GM18870 (cell line): ENCODE measurements at regions not wholly inside any gene's neighbourhood (a gene's known extent, or its start where the extent isn't known, plus 50 kb on each side); places are given as distances from the start of the nearest gene placed in this dataset.
"Not testable (repeated sequence)": the region's sequence is repeated elsewhere in the genome, so short reads cannot be mapped to it uniquely, and the experiment has no call there.

Experiments used
- ATAC-seq: cut with Tn5 transposase; IDR thresholded peaks from one replicate; pipeline ENCODE4 v1.9.1; 2021; ENCODE audit warnings: moderate library complexity; ENCODE audit not compliant: unreplicated experiment

- ATAC-seq, result peak; percentile 57
These were observed 227.0 kb upstream of the SLITRK5 start for GRCh38 chr13:87444135-87444534.

DNA sequence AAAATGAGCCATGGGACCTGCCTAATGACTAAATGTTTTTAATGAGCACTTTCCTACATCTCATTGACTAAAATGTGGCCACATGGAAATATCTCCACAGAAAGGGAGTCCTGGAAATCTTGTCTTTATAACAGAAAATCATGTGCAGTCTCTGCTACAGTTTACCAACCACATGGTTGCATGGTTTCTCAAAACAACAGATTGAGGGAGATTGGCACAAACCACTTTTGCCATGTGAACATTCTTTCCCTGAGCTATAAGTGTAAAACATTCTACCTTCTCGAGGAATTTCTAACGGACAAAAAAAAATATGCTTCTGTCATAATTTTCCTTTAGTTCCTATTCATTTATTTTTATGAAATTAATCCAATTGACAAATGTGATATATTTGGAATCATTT, 218.9 kb upstream of the SLITRK5 start:
- ATAC-seq, result no peak

- no peak for ATAC-seq
These were observed 217.9 kb upstream of the SLITRK5 start for GRCh38 chr13:87453244-87453643.

- no peak for ATAC-seq
These were observed 211.8 kb upstream of the SLITRK5 start for GRCh38 chr13:87459419-87459818.

- ATAC-seq, result no peak
These were observed 173.7 kb upstream of the SLITRK5 start for GRCh38 chr13:87497426-87497825.

GRCh38 chr13:87498681-87499080, 172.5 kb upstream of the SLITRK5 start:
- ATAC-seq, result no peak

DNA sequence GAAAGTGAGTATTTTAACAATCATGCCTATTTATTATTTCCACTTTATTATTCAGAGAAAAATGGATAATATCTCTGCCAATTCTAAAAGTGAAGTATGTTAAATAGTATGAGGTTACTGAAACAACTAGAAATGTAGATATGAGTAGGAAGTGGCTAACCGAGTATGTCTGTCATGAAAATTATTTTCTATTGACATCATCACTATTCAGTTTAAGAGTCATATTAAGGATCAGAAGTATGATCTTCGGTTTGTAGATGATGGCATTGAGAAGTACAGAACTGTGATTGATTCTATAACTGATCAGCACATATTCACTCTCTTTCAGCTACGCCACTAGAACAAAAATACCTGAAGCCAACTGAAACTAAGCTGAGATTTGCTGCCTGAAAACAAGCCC, 146.4 kb upstream of the SLITRK5 start:
- no peak for ATAC-seq

DNA sequence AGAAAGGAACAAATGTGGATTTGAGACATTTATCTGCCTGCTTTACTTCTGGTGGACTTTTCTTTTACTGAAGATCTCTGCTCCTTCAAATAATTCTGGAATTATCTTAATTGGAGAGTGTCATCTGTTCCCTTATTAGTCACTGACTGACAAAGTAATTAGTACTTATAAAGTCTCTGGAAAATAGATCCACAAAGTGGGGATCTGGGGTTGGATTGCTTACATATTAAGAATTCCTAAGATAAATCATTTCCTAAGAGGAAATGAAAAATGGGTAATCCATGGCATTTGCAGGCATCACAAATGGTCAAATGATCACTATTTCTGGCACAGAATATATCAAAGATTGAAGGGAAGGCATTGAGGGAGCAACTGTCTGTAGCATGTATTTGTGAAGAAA, 137.4 kb upstream of the SLITRK5 start:
- no peak for ATAC-seq

GRCh38 chr13:87535911-87536310, 135.3 kb upstream of the SLITRK5 start:
- no peak for ATAC-seq

DNA sequence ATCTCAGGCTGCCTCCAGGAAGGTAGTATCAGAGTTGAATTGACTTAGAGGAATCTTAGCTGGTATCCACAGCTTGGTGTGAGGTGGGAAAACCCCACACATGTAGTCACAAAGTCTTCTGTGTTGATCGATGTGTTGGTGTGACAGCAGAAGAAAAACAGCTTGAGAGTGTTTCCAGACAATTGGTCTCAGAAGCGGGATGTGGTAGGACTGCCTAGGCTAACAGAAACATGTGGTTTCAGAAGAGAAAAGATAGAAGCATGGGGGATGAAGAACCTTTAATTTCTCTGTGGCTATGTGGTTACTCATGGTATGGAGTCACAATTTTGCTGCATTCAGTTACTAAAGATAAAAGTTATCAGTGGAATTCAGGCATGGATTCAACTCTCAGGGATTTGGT, 134.7 kb upstream of the SLITRK5 start:
- peak; percentile 28 for ATAC-seq

DNA sequence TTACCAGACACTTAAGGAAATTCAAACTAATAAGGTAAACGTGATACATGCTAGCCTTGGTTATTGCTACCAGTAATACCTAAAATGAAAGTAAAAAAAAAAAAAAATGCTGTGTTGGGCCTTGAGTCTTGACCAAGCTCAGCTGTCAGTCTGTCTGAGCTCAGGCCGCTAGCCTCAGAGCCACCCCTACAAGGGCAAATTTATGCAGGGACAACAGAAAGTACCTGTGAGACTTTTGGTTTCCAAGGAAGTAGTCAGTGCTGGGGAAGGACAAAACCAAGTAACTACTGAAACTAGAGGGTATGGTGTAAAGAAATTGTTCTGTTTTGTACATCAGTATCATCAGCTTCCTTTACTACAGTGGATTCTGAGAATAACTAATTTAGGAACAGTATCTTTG, 134.3 kb upstream of the SLITRK5 start:
- ATAC-seq, result peak; percentile 83

DNA sequence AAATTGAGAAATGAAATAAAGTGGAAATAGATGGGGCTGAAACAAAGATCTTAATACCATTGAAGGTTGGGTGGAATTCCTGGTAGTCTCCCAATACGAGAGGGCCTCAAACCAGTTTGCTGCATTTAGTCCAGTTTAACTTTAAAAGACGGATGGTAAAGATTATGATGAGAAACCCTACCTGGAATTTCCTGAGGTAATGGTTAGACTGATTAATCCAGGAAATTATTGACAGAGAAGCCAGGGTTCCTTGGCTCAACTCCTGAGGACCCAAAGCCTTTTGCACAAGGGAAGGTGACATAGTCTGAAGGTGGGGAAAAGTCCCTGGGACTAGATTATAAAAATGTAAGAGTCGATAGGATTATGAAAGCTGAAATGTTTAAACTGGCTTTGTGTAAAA, 133.2 kb upstream of the SLITRK5 start:
- ATAC-seq, result no peak

GRCh38 chr13:87538366-87539052, 132.7 kb upstream of the SLITRK5 start:
- no peak for ATAC-seq

- ATAC-seq, result no peak
These were observed 118.0 kb upstream of the SLITRK5 start for GRCh38 chr13:87553142-87553541.

- no peak for ATAC-seq
These were observed 117.1 kb upstream of the SLITRK5 start for GRCh38 chr13:87554045-87554444.

GRCh38 chr13:87557788-87558187, 113.4 kb upstream of the SLITRK5 start:
- ATAC-seq, result no peak

DNA sequence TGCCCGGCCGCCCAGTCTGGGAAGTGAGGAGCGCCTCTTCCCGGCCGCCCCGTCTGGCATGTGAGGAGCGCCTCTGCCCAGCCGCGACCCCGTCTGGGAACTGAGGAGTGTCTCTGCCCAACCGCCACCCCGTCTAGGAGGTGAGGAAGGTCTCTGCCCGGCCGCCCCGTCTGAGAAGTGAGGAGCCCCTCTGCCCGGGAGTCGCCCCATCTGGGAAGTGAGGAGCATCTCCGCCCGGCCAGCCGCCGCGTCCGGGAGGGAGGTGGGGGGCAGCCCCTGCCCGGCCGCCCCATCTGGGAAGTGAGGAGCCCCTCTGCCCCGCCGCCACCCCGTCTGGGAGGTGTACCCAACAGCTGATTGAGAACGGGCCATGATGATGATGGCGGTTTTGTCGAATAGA, 109.6 kb upstream of the SLITRK5 start:
- not testable (repeated sequence) for ATAC-seq

DNA sequence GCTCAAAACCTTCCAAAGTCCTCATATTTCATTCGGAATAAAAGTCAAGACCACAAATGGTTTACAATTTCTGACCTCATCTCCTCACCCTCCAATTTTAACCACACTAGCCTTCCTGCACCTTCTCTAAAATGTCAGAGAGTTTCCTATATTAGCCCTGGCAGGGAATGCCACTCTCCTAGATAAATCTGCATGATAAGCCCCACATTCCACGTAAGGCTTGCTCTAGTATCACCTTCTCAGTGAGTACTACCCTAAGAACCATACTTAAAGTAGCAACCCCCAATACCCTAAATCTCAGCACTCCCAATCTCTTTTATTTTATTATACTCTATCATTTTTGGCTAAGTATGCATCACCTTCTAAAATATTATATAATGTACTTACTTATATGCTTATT, 100.5 kb upstream of the SLITRK5 start:
- no peak for ATAC-seq

- no peak for ATAC-seq
These were observed 88.8 kb upstream of the SLITRK5 start for GRCh38 chr13:87582399-87582798.

DNA sequence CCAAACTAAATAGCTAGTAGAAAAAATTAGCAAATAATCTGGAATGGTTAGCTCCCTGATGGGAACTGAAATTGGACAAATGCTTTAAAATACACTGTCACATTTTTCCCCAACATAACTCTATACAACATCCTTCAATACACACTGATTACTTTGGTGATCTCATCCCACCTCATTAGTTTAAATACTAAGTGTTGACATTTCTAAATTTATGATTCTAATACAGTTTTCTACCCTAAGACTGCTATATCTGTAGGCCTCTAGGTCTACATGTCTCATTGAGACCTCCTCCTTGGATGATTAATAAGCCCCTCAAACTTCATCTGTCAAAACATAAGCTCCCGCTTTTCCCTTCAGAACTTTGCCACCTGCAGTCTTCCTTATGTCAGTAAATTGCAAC, 80.7 kb upstream of the SLITRK5 start:
- no peak for ATAC-seq

DNA sequence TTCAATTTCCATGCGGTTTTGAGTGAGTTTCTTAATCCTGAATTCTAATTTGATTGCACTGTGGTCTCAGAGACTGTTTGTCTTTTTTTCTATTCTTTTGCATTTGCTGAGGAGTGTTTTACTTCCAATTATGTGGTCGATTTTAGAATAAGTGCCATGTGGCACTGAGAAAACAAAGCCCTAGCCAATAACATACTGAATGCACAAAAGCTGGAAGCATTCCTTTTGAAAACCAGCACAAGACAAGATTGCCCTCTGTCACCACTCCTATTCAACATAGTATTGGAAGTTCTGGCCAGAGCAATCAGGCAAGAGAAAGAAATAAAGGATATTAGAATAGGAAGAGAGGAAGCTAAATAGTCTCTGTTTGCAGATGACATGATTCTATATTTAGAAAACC, 66.7 kb upstream of the SLITRK5 start:
- not testable (repeated sequence) for ATAC-seq

- no peak for ATAC-seq
These were observed 63.9 kb upstream of the SLITRK5 start for GRCh38 chr13:87607266-87607665.

DNA sequence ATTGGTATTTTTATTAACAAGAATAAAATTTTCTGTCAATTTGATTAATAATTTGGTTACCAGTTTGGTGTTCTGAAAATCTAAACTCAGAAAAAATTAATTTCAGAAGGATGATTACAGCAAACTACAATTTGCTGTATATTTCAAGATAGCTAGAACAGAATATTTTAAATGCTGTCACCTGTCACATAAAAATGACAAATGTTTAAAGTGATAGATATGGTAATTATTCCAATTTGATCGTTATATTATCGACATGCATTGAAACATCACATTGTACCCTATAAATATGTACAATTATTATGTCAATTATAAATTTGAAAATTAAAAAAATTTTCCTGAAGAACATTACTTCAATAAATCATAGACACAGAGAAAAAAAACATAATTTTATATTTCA, 56.9 kb upstream of the SLITRK5 start:
- no peak for ATAC-seq
